ENCODE measurements at regions not wholly inside any gene's neighbourhood (a gene's known extent, or its start where the extent isn't known, plus 50 kb on each side); places are given as distances from the start of the nearest gene placed in this dataset.

DNA sequence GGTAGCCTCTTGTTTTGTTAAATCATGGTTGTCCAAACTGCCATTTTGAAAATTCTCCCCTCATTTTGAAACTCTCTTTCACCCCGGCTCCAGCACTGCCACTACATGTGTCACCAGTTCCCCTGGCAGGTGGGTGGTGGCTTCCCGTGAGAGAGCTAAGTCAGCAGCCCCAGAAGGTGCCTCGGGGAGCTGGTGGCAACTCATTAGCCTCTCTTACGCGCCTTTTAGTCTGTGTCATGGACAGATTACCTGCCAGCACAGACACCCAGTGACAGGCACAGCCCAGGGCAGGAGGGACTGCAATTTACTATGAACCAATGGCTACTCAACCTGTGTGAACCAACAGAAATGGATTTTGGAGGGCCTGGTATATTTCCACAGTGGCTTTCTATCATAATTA lies 147.1 kb upstream of the SASH1 start:
- Mint-ChIP-seq H3K4me1 (no peaks in the 10 kb centered on the region), H3K4me3 (no peak overlapping the region), H3K9me3 (peaks cover 3% of the 10 kb centered on the region), H3K36me3 (ENCODE audit: low read depth) (no peaks in the 10 kb centered on the region), H3K27ac (no peak overlapping the region), H3K27me3 (peaks cover 42% of the 10 kb centered on the region)
- ATAC-seq (replicated peaks) = peak; percentile 37

DNA sequence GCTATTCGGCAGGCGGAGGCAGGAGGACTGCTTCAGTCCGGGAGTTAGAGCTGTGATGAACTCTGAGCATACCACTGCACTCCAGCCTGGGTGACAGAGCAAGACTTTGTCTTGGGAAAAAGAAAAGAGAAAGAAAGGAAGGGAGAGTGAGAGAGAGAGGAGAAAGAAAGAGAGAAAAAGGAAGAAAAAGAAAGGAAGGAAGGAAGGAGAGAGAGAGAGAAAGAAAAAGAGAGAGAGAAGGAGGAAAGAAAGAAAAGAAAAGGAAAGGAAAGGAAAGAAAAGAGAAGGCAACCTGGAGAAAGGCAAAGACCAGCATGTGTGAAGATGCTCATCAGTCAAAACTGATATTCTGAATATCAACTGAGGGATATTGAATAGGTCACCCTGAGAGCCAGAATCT lies 143.1 kb upstream of the SASH1 start:
- Mint-ChIP-seq H3K9me3 (peaks cover 8% of the 10 kb centered on the region), H3K4me3 (no peak overlapping the region), H3K4me1 (peaks cover 12% of the 10 kb centered on the region), H3K36me3 (ENCODE audit: low read depth) (peaks cover 7% of the 10 kb centered on the region), H3K27me3 (peaks cover 59% of the 10 kb centered on the region), H3K27ac (no peak overlapping the region)
- ATAC-seq (replicated peaks) = no peak

DNA sequence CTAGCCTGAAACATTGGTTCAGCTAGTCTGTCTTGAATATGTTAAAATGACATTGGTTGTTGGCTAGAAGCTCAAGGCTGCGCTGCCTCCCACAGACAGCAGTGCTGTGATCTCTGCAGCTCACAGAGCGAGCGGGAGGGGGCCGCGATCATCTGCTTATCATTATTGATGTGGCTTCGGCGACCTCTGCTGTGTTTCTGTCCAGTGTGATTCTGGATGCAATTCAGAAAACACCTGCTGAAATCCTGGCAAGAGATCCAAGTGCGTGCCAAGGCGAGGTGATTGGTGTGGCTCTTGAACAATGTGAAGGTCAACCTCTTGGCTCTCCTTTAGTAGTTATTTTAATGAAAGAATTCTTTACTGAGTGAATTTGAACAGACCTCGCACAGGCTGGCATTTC lies 142.3 kb upstream of the SASH1 start:
- peaks cover 60% of the 10 kb centered on the region for H3K27me3 Mint-ChIP-seq
- ATAC-seq (replicated peaks) = no peak
- H3K9me3 Mint-ChIP-seq = peaks cover 8% of the 10 kb centered on the region
- H3K4me1 Mint-ChIP-seq = peaks cover 12% of the 10 kb centered on the region
- H3K4me3 Mint-ChIP-seq = no peak overlapping the region
- no peak overlapping the region for H3K27ac Mint-ChIP-seq
- H3K36me3 Mint-ChIP-seq (ENCODE audit: low read depth) = peaks cover 7% of the 10 kb centered on the region

DNA sequence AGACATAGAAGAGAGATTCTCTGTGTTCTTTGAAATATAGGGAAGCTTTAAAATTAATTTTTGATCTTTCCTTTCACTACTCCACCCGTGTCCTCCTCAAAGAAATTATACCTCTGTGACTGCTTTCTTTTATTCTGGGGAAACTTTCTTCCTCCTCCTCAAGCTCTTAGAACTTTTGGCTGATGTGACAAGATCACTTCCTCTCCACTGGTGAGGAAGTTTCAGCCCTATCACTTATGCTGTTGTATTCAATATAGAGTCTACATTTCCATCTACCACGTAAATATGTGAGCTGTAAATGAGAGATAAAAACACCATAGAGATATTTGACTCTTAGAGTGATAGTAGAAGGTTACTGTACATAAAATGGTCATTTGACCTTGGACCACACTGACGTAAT lies 141.9 kb upstream of the SASH1 start:
- peaks cover 60% of the 10 kb centered on the region for H3K27me3 Mint-ChIP-seq
- peaks cover 7% of the 10 kb centered on the region for H3K36me3 Mint-ChIP-seq (ENCODE audit: low read depth)
- no peak for ATAC-seq (replicated peaks)
- peaks cover 8% of the 10 kb centered on the region for H3K9me3 Mint-ChIP-seq
- peaks cover 12% of the 10 kb centered on the region for H3K4me1 Mint-ChIP-seq
- no peak overlapping the region for H3K27ac Mint-ChIP-seq
- H3K4me3 Mint-ChIP-seq = no peak overlapping the region

DNA sequence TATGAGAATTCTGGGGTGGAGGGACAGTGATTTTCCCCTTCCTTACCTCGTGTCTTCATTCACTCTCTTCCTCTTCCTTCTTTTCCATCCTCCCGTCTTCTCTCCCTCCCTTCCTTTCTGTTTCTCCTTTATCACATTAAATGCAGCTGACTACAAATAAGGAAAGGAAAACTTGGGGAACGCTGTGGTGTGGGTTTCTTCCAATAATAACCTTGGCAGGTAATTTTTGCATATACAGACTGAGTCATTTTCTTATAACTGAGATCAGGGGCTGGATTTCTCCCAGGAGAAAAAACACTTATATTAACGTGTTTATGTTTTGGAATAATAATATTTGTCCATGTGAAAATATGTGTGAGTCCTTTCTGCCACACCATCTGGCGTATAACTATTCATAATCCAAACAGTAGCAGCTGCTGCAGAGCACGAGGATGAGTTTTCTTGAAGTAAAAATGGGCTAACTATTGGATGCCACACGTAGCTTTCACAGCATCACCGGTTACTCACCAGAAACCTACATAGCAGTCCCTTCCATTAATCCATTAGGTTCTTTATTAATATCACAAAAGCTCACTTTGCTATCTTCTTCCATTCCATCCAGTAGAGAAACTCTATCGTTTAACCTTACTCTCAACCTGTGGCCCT lies 139.2 kb upstream of the SASH1 start:
- H3K36me3 Mint-ChIP-seq (ENCODE audit: low read depth) = peaks cover 7% of the 10 kb centered on the region
- no peak for ATAC-seq (replicated peaks)
- peak overlapping the region; percentile 93 for H3K27ac Mint-ChIP-seq
- H3K4me3 Mint-ChIP-seq = peak overlapping the region; percentile 62
- H3K27me3 Mint-ChIP-seq = peaks cover 54% of the 10 kb centered on the region
- H3K4me1 Mint-ChIP-seq = peaks cover 12% of the 10 kb centered on the region
- H3K9me3 Mint-ChIP-seq = peaks cover 4% of the 10 kb centered on the region

DNA sequence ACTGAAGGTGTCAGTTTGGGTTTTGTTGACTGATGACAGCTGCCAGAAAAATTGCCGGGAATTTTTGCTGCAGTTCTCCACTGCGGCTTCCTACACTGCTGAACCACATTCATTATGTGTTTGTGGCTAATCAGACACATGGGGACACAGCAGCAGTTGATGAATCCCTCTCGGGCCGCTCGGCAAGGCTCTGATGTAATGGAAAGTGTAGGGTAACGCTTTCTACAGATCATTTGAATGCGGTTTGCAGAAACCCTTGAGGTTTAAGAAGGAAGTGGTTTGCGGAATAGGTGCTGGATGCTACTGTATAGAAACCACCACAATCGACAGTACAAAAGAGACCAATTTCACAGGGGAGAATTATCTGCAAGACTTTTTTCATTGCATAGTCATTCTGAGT lies 138.7 kb upstream of the SASH1 start:
- H3K4me3 Mint-ChIP-seq = peak overlapping the region; percentile 62
- H3K27ac Mint-ChIP-seq = peak overlapping the region; percentile 93
- peaks cover 7% of the 10 kb centered on the region for H3K36me3 Mint-ChIP-seq (ENCODE audit: low read depth)
- peaks cover 4% of the 10 kb centered on the region for H3K9me3 Mint-ChIP-seq
- peaks cover 12% of the 10 kb centered on the region for H3K4me1 Mint-ChIP-seq
- H3K27me3 Mint-ChIP-seq = peaks cover 54% of the 10 kb centered on the region
- ATAC-seq (replicated peaks) = peak; percentile 91

DNA sequence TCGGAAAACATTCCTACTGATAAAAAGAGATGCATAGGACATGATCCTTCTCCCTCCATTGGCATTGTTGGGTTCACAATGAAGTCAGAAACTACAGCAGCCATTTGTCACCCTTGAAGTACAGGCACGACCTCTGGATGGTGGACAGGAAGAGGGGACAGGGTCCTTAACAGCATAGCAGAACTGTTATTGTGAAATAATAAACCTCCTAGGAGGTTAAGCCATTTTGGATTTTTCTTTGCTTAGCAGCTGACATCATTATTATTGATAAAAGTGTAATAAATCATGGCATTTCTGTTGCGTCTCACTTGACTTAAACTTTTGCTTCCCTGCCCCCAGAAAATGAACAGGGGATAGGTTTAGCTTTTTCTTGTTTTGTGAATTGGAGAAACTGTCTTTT lies 134.3 kb upstream of the SASH1 start:
- H3K4me3 Mint-ChIP-seq = no peak overlapping the region
- H3K27me3 Mint-ChIP-seq = peaks cover 47% of the 10 kb centered on the region
- H3K36me3 Mint-ChIP-seq (ENCODE audit: low read depth) = peaks cover 7% of the 10 kb centered on the region
- no peak overlapping the region for H3K27ac Mint-ChIP-seq
- H3K9me3 Mint-ChIP-seq = peaks cover 1% of the 10 kb centered on the region
- no peak for ATAC-seq (replicated peaks)
- H3K4me1 Mint-ChIP-seq = peaks cover 8% of the 10 kb centered on the region

DNA sequence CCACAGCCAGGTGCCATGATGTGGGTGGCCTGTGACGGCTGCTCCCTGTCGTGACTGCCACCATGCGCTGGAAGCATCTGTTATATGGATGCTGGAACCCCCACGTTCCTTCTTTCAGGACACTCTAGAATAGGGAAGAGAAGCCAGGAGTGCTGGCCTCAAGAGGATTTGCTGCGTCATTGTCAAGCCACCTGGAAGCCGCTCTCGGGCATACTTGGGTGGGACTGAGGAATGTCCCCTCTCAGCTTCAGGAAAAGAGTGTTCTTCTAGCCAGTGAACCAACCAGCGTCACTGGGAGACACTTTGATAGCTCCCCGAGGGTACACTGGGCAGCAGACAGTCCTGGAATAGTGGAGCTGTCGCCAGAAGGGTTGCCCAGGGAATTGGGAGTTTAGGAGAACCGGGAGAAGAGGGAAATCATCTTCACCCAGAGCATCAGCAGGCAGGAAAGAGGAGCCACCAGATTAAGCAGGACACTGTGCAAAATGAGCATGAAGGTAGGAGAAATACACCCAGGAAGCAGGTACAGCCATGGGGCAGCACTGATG lies 130.8 kb upstream of the SASH1 start:
- Mint-ChIP-seq H3K36me3 (ENCODE audit: low read depth) (no peaks in the 10 kb centered on the region), H3K27ac (no peak overlapping the region), H3K9me3 (no peaks in the 10 kb centered on the region), H3K27me3 (peaks cover 53% of the 10 kb centered on the region), H3K4me1 (no peaks in the 10 kb centered on the region), H3K4me3 (no peak overlapping the region)
- ATAC-seq (replicated peaks) = no peak

DNA sequence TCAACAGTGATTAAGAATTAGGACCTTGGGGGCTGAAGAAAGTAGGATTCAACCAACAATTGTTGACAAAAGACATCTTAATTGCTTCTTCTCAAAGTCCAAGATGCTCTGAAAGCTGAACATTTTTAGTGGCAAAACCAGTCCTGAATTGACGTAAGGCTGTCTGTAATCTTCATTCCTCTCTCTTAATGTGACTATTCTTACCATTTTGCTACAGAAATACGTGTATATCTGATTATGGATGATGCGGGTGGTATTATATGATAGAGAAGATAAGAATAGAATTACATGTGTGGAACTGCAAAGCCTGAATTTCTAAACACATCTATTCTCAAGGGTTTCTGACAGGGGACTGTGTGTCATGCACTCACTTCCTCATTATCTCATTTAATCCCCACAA lies 130.3 kb upstream of the SASH1 start:
- Mint-ChIP-seq H3K27ac (no peak overlapping the region), H3K9me3 (no peaks in the 10 kb centered on the region), H3K27me3 (peaks cover 53% of the 10 kb centered on the region), H3K36me3 (ENCODE audit: low read depth) (no peaks in the 10 kb centered on the region), H3K4me3 (no peak overlapping the region), H3K4me1 (no peaks in the 10 kb centered on the region)
- no peak for ATAC-seq (replicated peaks)

DNA sequence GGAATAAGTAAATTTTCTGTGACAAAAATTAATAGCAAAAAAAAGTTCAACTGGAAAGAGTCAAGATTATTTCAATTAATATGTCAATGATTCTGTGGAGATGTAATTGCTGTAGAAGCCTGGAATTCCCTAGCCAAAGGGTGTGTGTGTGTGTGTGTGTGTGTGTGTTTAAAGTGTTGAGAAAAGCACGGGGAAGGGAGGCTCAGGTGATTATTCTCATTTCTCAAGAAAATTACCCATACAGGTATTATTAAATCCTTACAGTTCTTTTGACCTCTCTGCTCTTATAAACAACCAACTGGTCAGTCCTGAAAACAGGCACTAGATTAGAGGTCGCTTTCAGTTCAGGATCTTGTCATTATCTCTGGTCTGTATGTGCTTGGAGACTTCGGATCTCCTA lies 129.3 kb upstream of the SASH1 start:
- H3K27ac Mint-ChIP-seq = no peak overlapping the region
- ATAC-seq (replicated peaks) = no peak
- H3K9me3 Mint-ChIP-seq = no peaks in the 10 kb centered on the region
- H3K4me1 Mint-ChIP-seq = no peaks in the 10 kb centered on the region
- H3K27me3 Mint-ChIP-seq = peaks cover 50% of the 10 kb centered on the region
- H3K4me3 Mint-ChIP-seq = no peak overlapping the region
- no peaks in the 10 kb centered on the region for H3K36me3 Mint-ChIP-seq (ENCODE audit: low read depth)

DNA sequence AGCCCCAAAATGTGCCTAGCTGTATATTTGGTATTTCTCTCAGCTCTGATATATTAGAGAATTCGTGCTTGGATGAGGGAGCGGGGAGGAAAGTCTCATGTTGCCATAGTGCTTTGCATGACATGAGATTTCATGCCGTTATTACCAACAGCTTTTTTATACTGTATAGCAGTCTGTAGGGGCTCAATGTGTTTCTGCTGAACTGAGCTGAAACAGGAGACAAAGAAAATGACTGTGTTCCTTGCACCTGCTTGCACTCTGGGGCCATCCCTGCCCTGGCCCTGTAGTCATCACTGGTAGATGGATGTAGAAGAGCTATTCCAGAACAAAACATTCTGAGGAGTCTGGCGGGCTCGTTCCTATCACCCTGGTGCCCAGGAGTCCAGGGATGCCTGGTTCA lies 128.0 kb upstream of the SASH1 start:
- Mint-ChIP-seq H3K27me3 (peaks cover 51% of the 10 kb centered on the region), H3K36me3 (ENCODE audit: low read depth) (no peaks in the 10 kb centered on the region), H3K27ac (no peak overlapping the region), H3K4me1 (no peaks in the 10 kb centered on the region), H3K4me3 (no peak overlapping the region), H3K9me3 (no peaks in the 10 kb centered on the region)
- no peak for ATAC-seq (replicated peaks)

DNA sequence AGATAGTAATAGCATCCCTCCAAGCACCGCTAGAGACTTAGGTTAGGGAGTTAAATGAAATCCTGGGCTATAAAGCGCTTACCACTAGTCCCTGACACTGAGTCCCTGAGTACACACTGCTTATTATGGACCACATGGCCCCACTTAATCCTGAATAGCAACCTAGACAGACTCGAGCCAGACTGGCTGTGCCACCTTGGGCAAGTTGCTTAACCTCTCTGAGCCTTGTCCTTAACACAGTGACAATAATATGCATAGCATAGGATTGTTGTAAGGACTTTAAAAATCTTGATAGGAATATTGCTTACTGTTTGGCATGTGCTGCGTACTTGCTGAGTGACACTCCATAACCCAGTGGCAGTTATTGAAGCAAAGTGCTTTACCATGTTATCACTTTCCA lies 125.6 kb upstream of the SASH1 start:
- Mint-ChIP-seq H3K9me3 (no peaks in the 10 kb centered on the region), H3K27me3 (peaks cover 58% of the 10 kb centered on the region), H3K27ac (no peak overlapping the region), H3K4me1 (no peaks in the 10 kb centered on the region), H3K36me3 (ENCODE audit: low read depth) (no peaks in the 10 kb centered on the region), H3K4me3 (no peak overlapping the region)
- no peak for ATAC-seq (replicated peaks)

DNA sequence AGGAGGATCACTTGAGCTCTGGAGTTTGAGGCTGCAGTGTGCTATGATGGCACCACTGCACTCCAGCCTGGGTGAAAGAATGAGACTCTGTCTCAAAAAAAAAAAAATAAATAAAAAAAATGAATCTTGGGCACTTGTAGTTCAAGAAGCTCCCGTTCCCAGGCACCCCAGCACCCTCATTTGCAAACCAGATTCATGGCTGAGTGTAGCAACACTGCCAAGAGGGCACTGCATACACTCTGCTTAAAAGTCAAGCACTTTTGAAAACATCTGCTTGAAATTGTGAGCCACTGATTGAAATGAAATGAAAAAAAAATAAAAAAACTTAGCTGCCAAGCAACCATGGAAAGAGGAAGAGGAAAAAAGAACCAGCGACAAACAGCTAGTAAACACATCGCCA lies 124.7 kb upstream of the SASH1 start:
- Mint-ChIP-seq H3K27ac (no peak overlapping the region), H3K4me1 (no peaks in the 10 kb centered on the region), H3K4me3 (no peak overlapping the region), H3K36me3 (ENCODE audit: low read depth) (no peaks in the 10 kb centered on the region), H3K9me3 (no peaks in the 10 kb centered on the region), H3K27me3 (peaks cover 57% of the 10 kb centered on the region)
- no peak for ATAC-seq (replicated peaks)

DNA sequence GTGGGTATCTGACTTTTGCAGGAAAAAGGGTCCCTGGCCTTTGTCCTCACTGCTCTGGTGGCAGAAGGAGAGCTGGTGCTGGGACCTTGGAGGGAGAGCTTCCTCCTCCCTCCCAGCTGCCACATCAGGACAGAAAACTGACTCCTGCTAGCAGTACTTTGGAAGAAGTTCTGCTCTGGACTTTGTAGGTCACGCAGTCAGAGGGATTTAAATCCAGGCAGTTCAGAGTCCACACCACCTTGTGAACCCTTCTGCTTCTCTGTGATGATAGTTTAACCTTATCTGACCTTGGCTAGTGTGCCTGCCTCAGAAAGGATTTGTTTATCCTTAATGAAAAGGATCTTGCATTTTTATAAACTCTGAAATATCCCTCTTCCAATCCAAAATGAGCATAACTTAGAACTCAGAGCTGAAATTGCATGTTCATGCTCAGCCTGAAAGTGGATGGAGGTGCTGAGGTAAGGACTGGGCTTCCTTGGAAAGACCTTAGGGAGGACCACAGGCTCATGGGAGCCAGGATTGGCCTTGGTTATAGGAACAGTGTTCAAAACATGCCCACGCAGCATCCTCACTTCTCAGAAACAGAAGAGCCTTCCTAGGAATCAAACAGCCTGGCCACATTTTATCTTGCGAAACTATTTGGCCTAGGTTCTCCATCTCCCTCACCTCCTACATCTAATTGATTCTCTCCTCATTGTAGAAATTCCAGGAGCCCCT lies 123.9 kb upstream of the SASH1 start:
- no peaks in the 10 kb centered on the region for H3K36me3 Mint-ChIP-seq (ENCODE audit: low read depth)
- no peaks in the 10 kb centered on the region for H3K9me3 Mint-ChIP-seq
- ATAC-seq (replicated peaks) = no peak
- H3K4me1 Mint-ChIP-seq = no peaks in the 10 kb centered on the region
- H3K27me3 Mint-ChIP-seq = peaks cover 51% of the 10 kb centered on the region
- no peak overlapping the region for H3K4me3 Mint-ChIP-seq
- no peak overlapping the region for H3K27ac Mint-ChIP-seq

DNA sequence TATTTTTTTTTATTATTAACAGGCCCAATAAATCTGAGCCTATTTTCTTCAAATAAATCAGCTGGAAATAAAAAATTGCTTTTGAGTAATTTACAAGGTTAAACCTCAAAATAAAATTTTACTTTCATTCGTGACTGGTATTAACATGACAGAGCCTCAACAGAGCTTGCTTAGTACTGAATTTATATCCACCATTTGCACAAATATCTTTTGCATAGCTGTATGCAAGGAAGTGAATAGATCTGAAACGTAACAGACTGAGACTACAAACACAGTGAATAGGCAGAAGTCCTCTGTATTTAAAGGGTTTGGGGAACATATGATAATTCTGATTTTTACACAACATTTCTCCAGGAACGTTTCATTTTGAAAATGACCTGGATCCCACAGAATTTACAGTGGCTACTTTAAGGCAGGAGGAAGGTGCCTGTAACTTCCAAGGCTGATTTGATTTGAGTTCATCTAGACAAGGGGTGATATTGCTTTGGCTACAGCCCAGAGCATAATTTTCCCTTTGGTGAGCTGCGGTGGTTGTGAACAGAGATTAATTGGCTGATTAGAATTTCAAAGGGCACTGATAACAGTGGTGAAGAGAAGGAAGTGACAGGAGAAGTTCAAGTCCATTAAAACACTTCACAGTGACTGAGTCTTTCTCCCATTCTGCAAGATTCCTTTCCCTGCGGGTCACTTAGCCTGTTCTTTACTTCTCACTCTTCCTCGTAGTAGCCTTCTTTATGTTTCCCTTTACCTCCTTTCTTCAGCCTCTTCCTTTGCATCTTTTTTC lies 121.2 kb upstream of the SASH1 start:
- no peaks in the 10 kb centered on the region for H3K9me3 Mint-ChIP-seq
- H3K36me3 Mint-ChIP-seq (ENCODE audit: low read depth) = no peaks in the 10 kb centered on the region
- H3K27me3 Mint-ChIP-seq = peaks cover 41% of the 10 kb centered on the region
- no peak overlapping the region for H3K27ac Mint-ChIP-seq
- ATAC-seq (replicated peaks) = no peak
- H3K4me3 Mint-ChIP-seq = no peak overlapping the region
- H3K4me1 Mint-ChIP-seq = no peaks in the 10 kb centered on the region

Data from activated T-helper 17 cell treated with anti-CD3 and anti-CD28 coated beads, Interleukin-2, amount 50 U/mL, for 72 hours (primary cell).